HG03457 (cell line): ENCODE measurements at regions not wholly inside any gene's neighbourhood (a gene's known extent, or its start where the extent isn't known, plus 50 kb on each side); places are given as distances from the start of the nearest gene placed in this dataset.
"Not testable (repeated sequence)": the region's sequence is repeated elsewhere in the genome, so short reads cannot be mapped to it uniquely, and the experiment has no call there.

Source experiments
- ATAC-seq: cut with Tn5 transposase; IDR thresholded peaks from one replicate; pipeline ENCODE4 v1.9.1; 2021; ENCODE audit warnings: moderate number of reproducible peaks; ENCODE audit not compliant: unreplicated experiment

DNA sequence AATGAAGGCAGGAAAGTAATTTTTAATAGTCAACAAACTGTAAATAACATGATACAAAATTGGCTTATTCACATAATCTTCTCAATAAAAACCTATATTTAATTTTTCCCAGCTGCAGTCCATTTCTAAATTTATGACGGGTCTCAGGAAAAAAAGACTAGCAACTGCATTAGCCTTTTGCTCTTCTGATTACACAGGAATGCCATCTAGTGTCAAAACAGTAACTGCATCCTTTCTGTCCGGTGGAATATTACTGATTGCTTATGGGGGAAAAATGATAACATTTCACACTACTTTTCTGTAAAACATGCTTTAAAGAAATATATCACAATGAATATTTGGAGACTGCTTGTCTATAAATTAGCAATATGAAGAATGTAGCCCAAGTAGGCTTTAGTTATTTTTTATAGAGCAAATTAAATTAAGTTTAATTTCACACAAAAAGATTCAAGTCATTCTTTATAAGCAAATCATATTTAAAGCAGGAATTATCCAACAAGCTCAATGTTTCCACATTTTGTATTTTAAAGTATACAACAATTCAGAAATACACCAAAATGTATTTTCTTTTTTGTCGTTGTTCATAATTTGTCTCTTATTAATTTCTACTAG is 534.7 kb downstream of the CDH10 start:
- ATAC-seq = no peak

DNA sequence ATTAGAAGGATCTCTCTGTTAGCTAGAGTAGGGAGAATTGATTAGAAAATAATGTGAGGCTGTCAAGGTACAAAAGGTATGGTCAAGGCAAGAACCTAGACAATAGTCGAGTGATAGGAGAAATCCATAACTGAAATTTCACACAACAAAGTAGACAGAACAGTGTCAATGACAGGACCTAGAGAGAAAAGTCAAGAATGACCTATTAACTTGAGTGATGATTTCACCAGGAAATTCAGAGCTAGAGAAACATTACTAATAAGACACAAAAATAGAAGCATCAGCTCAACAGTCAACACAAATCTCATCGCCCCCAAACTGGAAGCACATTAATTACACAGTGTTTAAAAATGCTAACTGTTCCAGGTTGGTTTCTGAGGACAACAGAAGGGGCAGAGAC is 532.4 kb downstream of the CDH10 start:
- ATAC-seq = no peak

DNA sequence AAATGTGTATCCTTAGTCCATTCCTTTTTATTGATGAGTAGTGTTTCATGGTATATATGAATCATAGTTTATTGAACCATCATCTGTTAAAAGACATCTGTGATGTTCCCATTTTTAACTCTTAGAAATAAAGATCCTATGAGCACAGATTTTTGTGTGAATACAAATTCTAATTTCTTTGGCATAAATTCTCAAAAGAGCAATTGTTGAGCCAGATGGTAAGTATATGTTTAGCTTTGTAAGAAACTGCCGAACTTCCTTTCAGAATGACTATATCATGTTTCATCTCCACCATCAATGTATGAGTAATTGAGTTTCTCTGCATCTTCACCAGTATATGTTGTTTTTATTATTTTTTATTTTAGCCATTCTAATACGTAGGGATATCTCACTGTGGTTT is 526.4 kb downstream of the CDH10 start:
- no peak for ATAC-seq

DNA sequence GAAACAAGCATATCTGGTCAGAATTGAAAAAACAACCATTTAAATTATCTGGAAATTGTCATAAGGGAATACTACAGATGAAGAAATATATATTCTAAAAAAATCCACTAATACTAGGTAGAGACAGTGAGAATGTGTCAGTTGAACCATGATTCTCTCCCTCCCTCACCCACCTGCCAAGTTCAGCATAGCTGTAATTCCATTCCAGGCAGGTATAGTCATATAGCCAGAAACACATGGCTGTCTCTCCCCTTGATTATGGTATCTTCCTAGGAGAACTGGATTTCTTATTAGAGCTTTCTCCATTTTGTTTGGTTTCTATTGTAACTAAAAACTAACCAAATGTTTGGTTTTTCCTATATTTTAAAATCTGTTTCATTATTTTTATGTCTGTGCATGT is 509.2 kb downstream of the CDH10 start:
- no peak for ATAC-seq

DNA sequence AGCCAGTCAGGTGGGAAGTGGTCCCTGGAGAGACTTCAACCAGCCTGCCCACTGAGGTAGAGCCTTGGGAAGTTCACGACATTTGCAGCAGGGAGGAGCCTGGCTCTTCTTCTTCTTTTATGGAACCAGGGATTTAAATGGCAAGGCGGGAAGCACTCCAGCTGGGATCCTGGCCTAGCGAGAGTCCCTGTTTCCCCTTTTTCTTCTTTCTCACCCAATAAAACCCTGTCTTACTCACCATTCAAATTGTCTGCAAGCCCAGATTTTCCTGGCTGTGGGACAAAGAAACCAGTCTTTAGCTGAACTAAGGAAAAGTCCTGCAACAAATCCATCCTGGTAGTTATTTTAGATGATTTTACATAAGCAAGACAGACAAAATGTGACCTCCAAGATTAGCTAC is 503.7 kb downstream of the CDH10 start:
- no peak for ATAC-seq

DNA sequence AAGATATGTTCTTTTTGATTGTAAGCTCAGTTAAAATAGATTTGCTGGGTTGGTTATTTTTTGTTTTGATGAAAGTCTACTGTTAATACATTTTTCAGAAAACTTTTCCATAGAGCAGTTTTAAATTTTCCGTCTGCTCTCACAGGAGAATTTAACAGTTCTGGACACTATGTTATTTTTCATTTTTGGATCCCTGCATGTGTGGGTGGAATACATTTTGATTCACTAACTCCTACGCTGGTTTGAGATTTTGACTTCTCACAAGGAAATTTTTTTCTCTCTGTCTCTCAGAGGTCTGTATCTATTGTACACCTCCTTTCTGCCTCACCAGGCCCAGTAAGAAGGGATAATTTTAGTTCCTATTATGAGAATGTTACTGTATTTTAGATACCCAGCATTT is 502.4 kb downstream of the CDH10 start:
- no peak for ATAC-seq

DNA sequence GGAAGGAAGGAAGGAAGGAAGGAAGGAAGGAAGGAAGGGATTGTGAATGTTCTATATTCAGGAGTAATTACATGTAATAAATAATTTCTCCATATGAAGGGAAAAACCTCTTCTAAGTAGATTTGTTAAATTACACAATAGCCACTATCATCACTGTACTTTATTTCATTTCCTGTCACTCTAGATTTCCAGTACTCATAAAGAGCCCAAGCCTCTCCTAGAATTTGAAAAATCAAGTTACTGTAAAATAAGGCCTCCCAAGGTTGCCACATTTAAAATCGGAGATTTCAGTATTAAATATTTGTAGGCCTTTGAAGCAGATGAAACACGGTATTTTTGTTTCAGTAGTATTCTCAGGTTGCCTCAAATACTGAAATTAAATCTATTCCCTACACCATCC is 499.0 kb downstream of the CDH10 start:
- no peak for ATAC-seq

DNA sequence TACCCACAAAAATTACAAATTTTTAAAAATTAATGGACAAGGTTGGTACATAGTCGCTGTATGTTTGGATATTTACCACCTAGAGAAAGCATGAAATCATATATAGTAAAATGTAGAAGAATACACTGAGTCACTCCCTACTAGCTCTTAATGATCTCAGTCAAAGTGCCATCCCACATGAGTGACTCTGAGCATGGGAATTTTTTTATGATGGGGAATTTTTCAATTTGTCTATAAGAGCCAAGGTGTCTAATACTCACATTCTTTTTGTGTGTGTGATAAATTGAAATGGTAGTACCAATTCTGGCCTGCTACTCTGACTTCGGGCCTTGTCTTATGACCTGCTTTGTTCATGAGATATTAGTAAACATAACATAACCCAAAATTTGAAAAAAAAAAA is 483.2 kb downstream of the CDH10 start:
- ATAC-seq = no peak

DNA sequence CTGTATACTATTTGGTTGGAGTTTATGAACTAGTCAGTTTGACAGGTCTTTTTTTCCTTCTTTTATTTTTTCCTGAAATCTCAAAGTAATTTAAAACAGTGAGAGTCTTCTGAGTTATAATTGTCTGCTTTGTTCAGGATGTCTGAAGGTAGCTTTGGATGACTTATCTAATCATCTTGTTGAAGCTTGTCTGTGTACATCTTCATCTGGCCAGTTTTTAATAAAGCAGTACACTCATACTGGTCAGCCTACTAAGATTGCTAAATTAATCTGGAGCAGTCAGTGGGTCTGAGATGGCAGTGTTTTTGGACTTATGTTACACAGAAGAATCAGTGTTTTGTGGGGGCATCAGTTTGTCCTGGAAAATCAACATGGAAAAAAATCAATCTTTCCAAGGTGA is 482.4 kb downstream of the CDH10 start:
- no peak for ATAC-seq

DNA sequence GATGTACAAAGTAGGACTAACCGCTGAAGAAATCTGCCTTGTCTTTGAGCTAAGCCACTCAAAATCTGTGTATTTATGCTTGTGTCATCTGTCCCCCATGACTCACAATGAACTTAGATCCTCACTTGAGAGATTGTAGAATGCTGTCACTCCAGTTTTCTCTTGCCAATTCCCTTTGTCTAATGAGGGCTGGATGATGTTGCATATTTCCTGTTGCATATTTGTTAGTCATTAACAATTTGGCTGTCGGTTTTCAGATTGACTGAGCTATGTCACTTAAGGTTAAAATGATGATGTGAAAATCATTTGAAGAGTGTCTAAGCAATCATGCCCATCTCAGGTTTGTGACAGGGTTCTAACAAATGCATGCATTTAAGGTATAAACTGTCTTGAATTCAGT is 481.7 kb downstream of the CDH10 start:
- no peak for ATAC-seq

DNA sequence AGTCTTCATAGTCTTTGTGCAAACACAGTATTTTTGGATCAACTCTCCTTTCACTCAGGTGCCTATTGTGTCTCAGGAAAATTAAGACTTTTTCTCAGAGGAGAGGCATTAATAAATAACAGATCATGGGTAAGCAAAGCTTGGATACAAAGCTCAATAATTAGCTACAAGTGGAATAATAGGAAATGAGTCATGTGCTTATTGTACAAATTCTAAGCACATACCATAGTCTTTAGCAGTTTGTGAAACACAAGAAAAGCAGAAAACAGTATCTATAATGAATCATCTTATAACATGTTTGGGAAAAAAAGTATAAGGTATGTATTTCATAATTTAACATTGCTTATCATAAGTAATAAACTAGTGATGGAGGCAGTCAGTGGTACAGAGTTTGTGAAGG is 477.0 kb downstream of the CDH10 start:
- ATAC-seq = no peak

DNA sequence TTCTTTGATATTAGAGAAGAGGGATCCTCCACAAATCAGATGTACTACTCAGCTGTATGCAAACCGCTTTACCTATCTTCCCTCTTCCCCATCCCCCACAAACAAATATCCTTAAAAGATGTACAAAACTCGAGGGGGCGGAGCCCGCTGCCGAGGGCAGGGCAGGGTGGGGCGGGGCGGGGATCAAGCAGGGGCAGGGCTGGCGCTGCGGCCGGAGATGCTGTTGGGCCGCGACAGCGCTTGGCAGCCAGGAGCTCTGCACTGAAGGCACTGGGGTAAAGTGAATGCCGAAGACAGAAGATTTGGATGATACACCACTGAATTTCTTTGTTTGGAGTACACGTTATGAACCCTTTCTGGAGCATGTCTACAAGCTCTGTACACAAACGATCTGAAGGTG is 474.8 kb downstream of the CDH10 start:
- no peak for ATAC-seq

DNA sequence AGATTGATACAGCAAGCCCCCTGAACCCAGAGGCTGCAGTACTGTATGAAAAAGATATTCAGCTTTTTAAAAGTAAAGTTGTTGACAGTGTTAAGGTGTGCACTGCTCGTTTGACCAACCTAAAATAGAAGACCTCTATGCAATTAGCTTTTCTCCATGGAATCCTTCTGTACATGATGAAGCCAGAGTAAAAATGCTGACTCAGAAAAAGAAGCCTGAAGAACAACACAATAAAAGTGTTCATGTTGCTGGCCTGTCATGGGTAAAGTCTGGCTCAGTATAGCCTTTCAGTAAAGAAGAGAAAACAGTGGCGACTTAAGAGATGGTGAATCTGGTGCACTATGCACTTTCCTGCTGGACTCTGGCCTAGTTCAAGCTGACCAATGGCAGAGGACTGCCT is 473.8 kb downstream of the CDH10 start:
- ATAC-seq = not testable (repeated sequence)

DNA sequence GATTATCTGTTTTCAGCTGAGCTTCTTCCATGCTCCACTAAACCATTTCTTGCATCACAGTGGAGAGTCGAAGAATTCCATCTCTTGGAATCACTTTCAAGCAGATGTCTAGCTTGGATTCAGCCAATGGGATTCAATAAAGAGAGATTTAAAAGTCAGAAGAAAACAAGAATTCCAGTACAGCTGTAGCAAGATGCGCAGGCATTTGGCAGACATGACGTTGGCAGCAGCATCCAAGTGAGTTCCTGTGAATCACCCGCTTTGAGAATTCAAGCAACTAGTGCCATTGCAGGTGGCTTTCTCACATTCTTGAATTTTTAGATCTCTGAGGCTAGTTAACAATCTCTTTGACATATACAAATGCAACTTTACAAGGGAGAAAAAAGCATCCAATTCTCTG is 467.0 kb downstream of the CDH10 start:
- ATAC-seq = no peak

DNA sequence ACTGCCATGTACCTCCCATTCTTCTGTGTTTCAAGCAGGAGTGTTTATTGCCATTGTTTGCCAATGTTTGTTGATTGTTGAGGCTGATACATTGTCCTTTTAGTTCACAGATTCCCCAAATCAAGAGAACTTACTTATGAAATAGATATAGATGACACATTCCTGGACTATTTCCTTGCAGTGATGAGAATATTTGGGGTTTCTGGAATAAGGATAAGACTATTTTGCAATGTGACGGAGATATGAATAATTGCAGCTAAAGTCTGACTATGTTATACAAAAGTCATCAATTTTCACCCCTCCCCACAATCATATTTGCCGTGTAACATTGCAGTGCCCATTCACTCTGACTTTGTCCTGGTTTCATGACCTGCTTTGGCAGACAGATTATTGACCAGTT is 460.8 kb downstream of the CDH10 start:
- no peak for ATAC-seq

DNA sequence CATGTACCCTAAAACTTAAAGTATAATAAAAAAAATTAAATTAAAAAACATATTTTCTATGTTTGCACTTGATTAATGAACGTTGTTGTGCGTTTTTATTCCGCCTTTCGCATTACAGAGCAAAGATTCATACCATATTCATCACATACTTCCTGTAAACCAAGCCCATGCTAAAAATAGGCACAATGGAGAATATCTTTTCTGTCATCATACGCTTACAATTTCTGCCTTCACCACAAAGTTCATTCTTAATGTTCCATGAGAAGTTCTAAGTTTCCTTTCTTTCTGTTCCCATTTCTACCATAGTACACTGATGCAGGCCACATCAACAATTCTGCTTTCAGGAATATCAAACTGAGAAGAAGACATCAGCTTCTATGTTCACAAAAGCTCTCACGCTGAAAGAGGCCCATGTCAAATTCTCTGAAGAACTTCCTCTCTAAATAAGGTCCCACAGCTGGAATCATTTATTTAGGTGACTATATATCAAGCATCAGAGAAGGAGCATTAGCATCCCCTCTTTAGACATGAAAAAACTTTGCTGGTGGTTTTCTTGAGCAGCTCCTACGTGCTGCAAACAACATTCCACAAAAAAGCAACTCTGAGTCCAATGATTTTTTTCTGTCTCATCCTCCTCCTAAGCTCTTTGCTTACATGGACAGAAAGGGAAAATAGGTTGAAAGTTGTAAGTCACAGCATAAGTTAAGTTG is 456.4 kb downstream of the CDH10 start:
- no peak for ATAC-seq

DNA sequence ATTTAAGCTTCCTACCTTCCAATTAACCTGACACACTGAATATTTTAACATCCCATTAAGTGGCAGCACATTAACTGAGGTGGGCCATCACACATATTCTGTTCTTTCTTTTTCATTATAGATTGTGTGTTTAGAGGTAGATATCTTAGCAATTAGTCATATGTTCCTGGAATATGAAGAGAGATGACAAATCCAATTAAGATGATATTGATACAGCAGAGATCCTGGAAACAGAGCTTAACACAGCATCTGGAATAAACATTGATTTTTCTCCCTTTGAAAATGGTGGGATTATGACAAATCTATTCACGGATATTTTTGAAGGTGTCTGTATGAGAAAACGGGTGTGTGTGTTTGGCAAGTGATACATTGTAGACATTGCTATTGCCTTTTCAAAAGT is 448.0 kb downstream of the CDH10 start:
- no peak for ATAC-seq

DNA sequence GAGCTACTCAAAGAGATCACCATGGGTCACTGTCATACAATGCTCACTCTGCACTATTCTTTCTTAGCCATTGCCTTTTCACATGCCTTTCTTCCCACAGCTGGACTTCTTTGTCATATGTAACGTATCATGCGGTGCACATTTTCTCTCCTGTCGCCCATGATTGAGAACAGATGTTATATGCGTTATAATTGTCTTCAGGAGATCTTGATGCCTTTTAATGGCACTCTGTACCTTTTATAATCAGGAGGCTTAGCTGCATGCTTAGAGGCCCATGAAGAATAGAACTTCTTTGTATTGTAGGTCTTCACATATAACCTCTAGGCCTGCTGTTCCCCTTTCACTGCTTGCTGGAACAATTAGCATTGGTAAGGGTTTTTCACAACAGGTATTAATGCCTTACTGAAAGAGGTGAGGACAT is 436.1 kb downstream of the CDH10 start:
- no peak for ATAC-seq

DNA sequence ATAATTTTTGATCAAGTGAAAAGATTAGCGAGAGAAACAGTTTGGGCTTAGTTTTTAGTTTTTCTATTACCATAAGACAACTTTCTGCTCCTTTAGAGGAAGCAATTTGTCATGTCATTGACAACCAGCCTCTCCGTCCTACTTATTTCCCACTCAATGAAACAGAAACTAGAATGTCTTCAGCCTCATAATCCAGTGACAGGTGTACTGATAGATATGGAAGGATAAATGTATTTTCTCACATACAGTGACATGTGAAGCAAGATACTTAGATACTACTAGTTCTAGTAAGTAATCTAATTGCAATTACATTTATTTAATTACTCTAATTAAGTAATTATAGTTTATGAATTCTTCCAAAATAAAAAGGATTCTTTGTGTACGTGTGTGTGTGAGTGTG is 429.7 kb downstream of the CDH10 start:
- ATAC-seq = no peak

DNA sequence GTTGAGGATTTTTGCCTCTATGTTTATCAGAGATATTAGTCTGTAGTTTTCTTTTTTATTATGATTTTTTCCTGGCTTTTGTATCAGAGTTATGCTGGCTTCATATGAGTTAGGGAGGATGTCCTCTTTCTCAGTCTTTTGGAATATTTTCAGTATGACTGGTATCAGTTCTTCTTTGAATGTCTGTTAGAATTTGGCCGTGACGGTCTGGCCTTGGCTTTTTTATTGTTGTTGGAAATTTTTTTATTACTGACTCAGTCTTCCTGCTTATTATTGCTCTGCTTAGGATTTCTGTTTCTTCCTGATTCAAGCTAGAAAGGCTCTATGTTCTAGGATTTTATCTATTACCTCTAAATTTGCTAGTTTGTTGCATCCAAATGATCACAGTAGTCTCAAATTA is 421.9 kb downstream of the CDH10 start:
- ATAC-seq = no peak

DNA sequence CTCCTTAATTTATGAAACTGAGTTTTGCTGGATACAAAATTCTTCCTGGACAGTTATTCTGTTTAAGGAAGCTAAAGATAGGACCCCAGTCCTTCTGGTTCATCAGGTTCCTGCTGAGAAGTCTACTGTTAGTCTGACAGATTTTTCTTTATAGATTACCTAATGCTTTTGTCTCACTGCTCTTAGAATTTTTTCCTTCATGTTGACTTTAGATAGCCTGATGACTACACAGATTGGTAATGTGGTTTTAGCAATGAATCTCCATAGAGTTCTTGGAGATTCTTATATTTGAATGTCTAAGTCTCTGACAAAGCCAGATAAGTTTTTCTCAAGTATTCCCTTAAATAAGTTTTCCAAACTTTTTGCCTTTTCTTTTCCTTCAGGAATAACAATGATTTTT is 419.7 kb downstream of the CDH10 start:
- no peak for ATAC-seq

DNA sequence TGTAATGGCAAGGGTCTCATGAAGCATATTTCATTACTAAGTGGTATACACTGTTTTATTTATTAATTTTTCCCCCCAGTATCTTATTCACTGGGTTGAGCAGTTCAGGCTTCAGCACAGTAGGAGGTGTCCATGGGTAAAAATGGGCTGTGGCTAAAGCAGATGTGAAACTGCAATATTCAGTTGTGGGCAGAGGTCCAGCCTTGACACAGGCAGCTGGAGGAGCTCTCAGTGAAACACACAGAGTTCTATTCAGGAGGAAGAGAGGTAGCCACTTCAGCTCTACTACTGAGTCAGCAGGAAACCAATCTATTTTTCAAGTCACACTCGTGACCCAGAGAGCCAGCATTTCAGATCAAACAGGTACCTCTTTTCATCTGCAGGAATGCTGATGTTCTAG is 418.3 kb downstream of the CDH10 start:
- ATAC-seq = no peak

DNA sequence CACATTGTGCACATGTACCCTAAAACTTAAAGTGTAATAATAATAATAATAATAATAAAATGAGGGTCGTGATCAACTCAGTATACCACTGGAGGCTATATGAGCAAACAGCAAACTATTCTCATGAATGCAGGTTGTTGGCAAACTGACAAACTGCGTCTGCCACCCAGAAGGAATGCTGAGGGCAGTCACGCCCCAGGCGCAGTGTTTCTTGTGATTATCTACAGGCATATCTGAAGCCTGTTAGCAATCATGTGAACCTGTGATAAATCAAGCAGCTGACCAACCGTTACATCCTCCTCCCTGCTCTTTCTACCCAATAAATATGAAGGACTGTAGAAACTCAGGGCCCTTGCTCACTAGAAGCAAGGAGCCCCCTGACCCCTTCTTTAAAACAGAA is 416.9 kb downstream of the CDH10 start:
- ATAC-seq = not testable (repeated sequence)
